HCT116 (cell line): ENCODE measurements at regions not wholly inside any gene's neighbourhood (a gene's known extent, or its start where the extent isn't known, plus 50 kb on each side); places are given as distances from the start of the nearest gene placed in this dataset.

ENCODE experiments used
- ATAC-seq: fragments of 200-7000 bp; cut with Tn5 transposase; 2 replicates; pipeline ENCODE4 v1.9.1; 2020; ENCODE audit warnings: mild to moderate bottlenecking, moderate library complexity
- BruUV-seq: library from RNA; stranded (reverse); fragments of 400-500 nt; replicated peaks from 2 replicates; lab custom pipeline; 2021; lab: Mats Ljungman, UMichigan
- CTCF ChIA-PET: fragments of 300-600 bp; sonication (Branson Sonifier 250); formaldehyde crosslinking; loops from one replicate; lab custom pipeline; 2021; ENCODE audit warnings: antibody characterized with exemption; lab: Charles Lee
- POLR2A ChIA-PET: fragments of 300-600, 350-600 bp; sonication (Branson Sonifier 250); formaldehyde crosslinking; loops from one replicate; lab custom pipeline; 2021; ENCODE audit warnings: antibody characterized with exemption; lab: Charles Lee
- RAD21 ChIA-PET, 2 experiments: fragments of 300-600 bp; sonication (Branson Sonifier 250); formaldehyde crosslinking; loops; one replicate each; lab custom pipeline; 2023; ENCODE audit warnings: low total read pairs in 2 of 2; ENCODE audit not compliant: uncharacterized antibody in 2 of 2, unreplicated experiment in 2 of 2, low non-redundant PET in 1 of 2; lab: Charles Lee
- DNase-seq: peaks from one replicate; pipeline ENCODE4 v3.0.0-alpha.2; 2010; ENCODE audit warnings: low read depth, low spot score
- H2AFZ ChIP-seq: fragments of 200-600 bp; shearing (Covaris generic), sonication (generic); 2 replicates; pipeline ENCODE4 v1.6.1; 2017; ENCODE audit warnings: low read depth, mixed run types, mixed read lengths, antibody characterized with exemption, low read length; ENCODE audit not compliant: poor library complexity, severe bottlenecking
- H3K27ac ChIP-seq: 2 replicates; pipeline ENCODE4 v1.5.1; 2012; ENCODE audit warnings: low read depth, low read length
- H3K27me3 ChIP-seq: fragments of 200-600 bp; sonication (generic); 2 replicates; pipeline ENCODE4 v1.6.1; 2016; ENCODE audit warnings: mixed run types, low read length, mixed read lengths; ENCODE audit not compliant: insufficient read depth
- H3K36me3 ChIP-seq, 2 experiments: fragments of 200-500 bp in 1 of 2; fragments of 200-600 bp in 1 of 2; sonication (Bioruptor generic) in 1 of 2; sonication (generic) in 1 of 2; 2 replicates each; pipeline versions ENCODE4 v1.5.1 to v1.6.1; 2014 to 2016; ENCODE audit warnings: low read length in 2 of 2, inconsistent platforms in 1 of 2, mixed read lengths in 1 of 2, mixed run types in 1 of 2; ENCODE audit not compliant: insufficient read depth in 2 of 2, control insufficient read depth in 1 of 2
- H3K4me1 ChIP-seq, 2 experiments: fragments of 200-600 bp in 1 of 2; sonication (generic) in 1 of 2; 2 replicates each; pipeline versions ENCODE4 v1.5.1 to v1.6.1; 2012 to 2017; ENCODE audit warnings: low read length in 2 of 2, inconsistent platforms in 1 of 2, mild to moderate bottlenecking in 1 of 2, mixed read lengths in 1 of 2, mixed run types in 1 of 2, moderate library complexity in 1 of 2; ENCODE audit not compliant: insufficient read depth in 2 of 2, control insufficient read depth in 1 of 2
- H3K4me2 ChIP-seq: fragments of 200-600 bp; sonication (generic); 2 replicates; pipeline ENCODE4 v1.6.1; 2017; ENCODE audit warnings: mixed run types, low read length, mixed read lengths
- H3K4me3 ChIP-seq, 2 experiments: fragments of 200-600 bp in 1 of 2; sonication (generic) in 1 of 2; replicated peaks in 1 of 2; 2 replicates each; pipeline ENCODE4 v1.5.1; 2011 to 2016; ENCODE audit warnings: low read length in 2 of 2, control low read depth in 1 of 2, low read depth in 1 of 2, mild to moderate bottlenecking in 1 of 2, mixed read lengths in 1 of 2, mixed run types in 1 of 2
- H3K79me2 ChIP-seq: fragments of 200-600 bp; sonication (generic); 2 replicates; pipeline ENCODE4 v1.6.1; 2017; ENCODE audit warnings: mild to moderate bottlenecking, mixed run types, low read length, moderate library complexity, mixed read lengths; ENCODE audit not compliant: insufficient read depth
- H3K9ac ChIP-seq: fragments of 200-600 bp; sonication (generic); 2 replicates; pipeline ENCODE4 v1.6.1; 2016; ENCODE audit warnings: low read length, mixed read lengths
- H3K9me2 ChIP-seq: fragments of 200-600 bp; sonication (generic), shearing (Covaris generic); 2 replicates; pipeline ENCODE4 v1.6.1; 2017; ENCODE audit warnings: mixed run types, mild to moderate bottlenecking, moderate library complexity; ENCODE audit not compliant: insufficient read depth
- H3K9me3 ChIP-seq, 2 experiments: fragments of 200-500 bp in 1 of 2; fragments of 200-600 bp in 1 of 2; sonication (Bioruptor generic) in 1 of 2; sonication (generic) in 1 of 2; 2 replicates each; pipeline ENCODE4 v1.6.1; 2014 to 2017; ENCODE audit warnings: low read length in 2 of 2, mixed read lengths in 2 of 2, inconsistent platforms in 1 of 2, low read depth in 1 of 2, mild to moderate bottlenecking in 1 of 2, mixed run types in 1 of 2, moderate library complexity in 1 of 2; ENCODE audit not compliant: control insufficient read depth in 1 of 2, insufficient read depth in 1 of 2
- H4K20me1 ChIP-seq: fragments of 200-600 bp; sonication (generic), shearing (Covaris generic); 2 replicates; pipeline ENCODE4 v1.6.1; 2017; ENCODE audit warnings: mixed run types, mild to moderate bottlenecking, moderate library complexity; ENCODE audit not compliant: insufficient read depth
- CBX3 ChIP-seq: IDR thresholded peaks from 2 replicates; pipeline ENCODE4 v1.6.1; 2012; ENCODE audit warnings: low read depth
- EGR1 ChIP-seq: IDR thresholded peaks from 2 replicates; pipeline ENCODE4 v1.6.1; 2012; ENCODE audit warnings: low read depth
- ELF1 ChIP-seq: IDR thresholded peaks from 2 replicates; pipeline ENCODE4 v1.6.1; 2012; ENCODE audit warnings: low read depth, borderline replicate concordance
- EZH2phosphoT487 ChIP-seq: fragments of 200-600 bp; IDR thresholded peaks from 2 replicates; pipeline ENCODE4 v1.6.1; 2018; ENCODE audit warnings: antibody characterized with exemption, borderline replicate concordance
- POLR2A ChIP-seq: IDR thresholded peaks from 2 replicates; pipeline ENCODE4 v1.7.0; 2011; ENCODE audit warnings: borderline replicate concordance; ENCODE audit not compliant: insufficient read depth, insufficient read length; ENCODE audit errors: extremely low read depth
- RAD21 ChIP-seq: IDR thresholded peaks from 2 replicates; pipeline ENCODE4 v1.6.1; 2012; ENCODE audit warnings: low read depth, mild to moderate bottlenecking
- SIN3A ChIP-seq: IDR thresholded peaks from 2 replicates; pipeline ENCODE4 v1.6.1; 2012; ENCODE audit warnings: low read depth
- SP1 ChIP-seq: IDR thresholded peaks from 2 replicates; pipeline ENCODE4 v1.6.1; 2012; ENCODE audit warnings: low read depth
- SRF ChIP-seq: IDR thresholded peaks from 2 replicates; pipeline ENCODE4 v1.6.1; 2012; ENCODE audit warnings: low read depth
- YY1 ChIP-seq: IDR thresholded peaks from 2 replicates; pipeline ENCODE4 v1.6.1; 2011; ENCODE audit warnings: low read length, low read depth, moderate library complexity, mild to moderate bottlenecking; ENCODE audit not compliant: insufficient replicate concordance; ENCODE audit errors: extremely low read depth
- ZFX ChIP-seq: fragments of 450-650 bp; IDR thresholded peaks from 2 replicates; pipeline ENCODE4 v1.6.1; 2017
- ZNF274 ChIP-seq: fragments of 200-500 bp; sonication (Bioruptor generic); IDR thresholded peaks from 2 replicates; pipeline ENCODE4 v1.6.1; 2014; ENCODE audit warnings: mild to moderate bottlenecking, low read depth, low read length, inconsistent platforms
- intact Hi-C: fragments of 100-400 bp; cut with micrococcal nuclease; formaldehyde crosslinking; loops from 2 replicates; pipeline ENCODE4 v1.10.0; 2022
- TF ChIP-seq, protein P1 (sequence below): IDR thresholded peaks from 2 replicates; pipeline ENCODE4 v1.6.1; 2012
- TF ChIP-seq, protein P2 (sequence below): IDR thresholded peaks from 2 replicates; pipeline ENCODE4 v1.6.1; 2012
- TF ChIP-seq, protein P3 (sequence below): IDR thresholded peaks from 2 replicates; pipeline ENCODE4 v1.6.1; 2011; ENCODE audit warnings: mild to moderate bottlenecking, low read length, moderate library complexity; ENCODE audit not compliant: insufficient replicate concordance; ENCODE audit errors: extremely low read depth

DNA sequence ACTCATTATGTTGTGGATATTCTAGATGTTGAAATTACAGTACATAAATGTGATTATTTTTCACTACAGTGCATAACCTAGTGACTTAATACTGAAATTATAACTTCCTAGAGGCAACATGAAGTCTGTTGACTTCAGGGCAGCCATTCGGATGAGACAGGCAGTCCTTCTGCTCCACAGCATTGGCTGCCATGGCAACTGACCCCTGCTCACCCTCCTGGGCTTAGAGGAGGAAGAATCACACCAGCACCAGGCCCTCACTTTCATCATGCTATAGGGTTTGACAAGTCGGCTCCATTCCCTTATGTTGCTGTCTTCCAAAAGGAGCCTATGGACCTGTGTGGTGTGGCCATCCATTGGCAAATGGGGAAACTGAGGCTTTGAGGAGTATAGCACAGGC lies 233.5 kb upstream of the TMEM132C start:
- Histone ChIP-seq H3K27ac (no peak overlapping the region), H3K79me2 (no peaks in the 10 kb centered on the region), H4K20me1 (no peaks in the 10 kb centered on the region), H3K9me2 (no peaks in the 10 kb centered on the region), H3K36me3 (no peaks in the 10 kb centered on the region), H3K27me3 (no peaks in the 10 kb centered on the region), H3K4me3 (no peak overlapping the region), H2AFZ (no peak overlapping the region), H3K9ac (no peak overlapping the region), H3K4me1 (no peaks in the 10 kb centered on the region), H3K9me3 (peaks cover 9 to 15% of the 10 kb centered on the region in 2 experiments; a peak in 2 of 4 replicates), H3K4me2 (no peak overlapping the region)
- no peak for TF ChIP-seq CBX3
- no peak for TF ChIP-seq ZNF274
- TF ChIP-seq, protein P1, sequence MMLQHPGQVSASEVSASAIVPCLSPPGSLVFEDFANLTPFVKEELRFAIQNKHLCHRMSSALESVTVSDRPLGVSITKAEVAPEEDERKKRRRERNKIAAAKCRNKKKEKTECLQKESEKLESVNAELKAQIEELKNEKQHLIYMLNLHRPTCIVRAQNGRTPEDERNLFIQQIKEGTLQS, result no peak
- no peak for TF ChIP-seq SIN3A
- TF ChIP-seq SP1, result no peak
- no peak for TF ChIP-seq YY1
- TF ChIP-seq ELF1, result no peak
- TF ChIP-seq, protein P2, sequence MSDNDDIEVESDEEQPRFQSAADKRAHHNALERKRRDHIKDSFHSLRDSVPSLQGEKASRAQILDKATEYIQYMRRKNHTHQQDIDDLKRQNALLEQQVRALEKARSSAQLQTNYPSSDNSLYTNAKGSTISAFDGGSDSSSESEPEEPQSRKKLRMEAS, result no peak
- TF ChIP-seq POLR2A, result no peak
- no peak for TF ChIP-seq EGR1
- TF ChIP-seq RAD21, result no peak
- TF ChIP-seq EZH2phosphoT487, result no peak
- TF ChIP-seq ZFX, result no peak
- TF ChIP-seq, protein P3, sequence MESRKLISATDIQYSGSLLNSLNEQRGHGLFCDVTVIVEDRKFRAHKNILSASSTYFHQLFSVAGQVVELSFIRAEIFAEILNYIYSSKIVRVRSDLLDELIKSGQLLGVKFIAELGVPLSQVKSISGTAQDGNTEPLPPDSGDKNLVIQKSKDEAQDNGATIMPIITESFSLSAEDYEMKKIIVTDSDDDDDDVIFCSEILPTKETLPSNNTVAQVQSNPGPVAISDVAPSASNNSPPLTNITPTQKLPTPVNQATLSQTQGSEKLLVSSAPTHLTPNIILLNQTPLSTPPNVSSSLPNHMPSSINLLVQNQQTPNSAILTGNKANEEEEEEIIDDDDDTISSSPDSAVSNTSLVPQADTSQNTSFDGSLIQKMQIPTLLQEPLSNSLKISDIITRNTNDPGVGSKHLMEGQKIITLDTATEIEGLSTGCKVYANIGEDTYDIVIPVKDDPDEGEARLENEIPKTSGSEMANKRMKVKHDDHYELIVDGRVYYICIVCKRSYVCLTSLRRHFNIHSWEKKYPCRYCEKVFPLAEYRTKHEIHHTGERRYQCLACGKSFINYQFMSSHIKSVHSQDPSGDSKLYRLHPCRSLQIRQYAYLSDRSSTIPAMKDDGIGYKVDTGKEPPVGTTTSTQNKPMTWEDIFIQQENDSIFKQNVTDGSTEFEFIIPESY, result no peak
- no peak for TF ChIP-seq SRF
- RAD21 ChIA-PET, result no interaction called here
- POLR2A ChIA-PET, result no interaction called here
- intact Hi-C loops, result no loop called here
- DNase-seq (no peak), ATAC-seq (no peak)
- CTCF ChIA-PET, result no interaction called here
- BruUV-seq, result no TSS peak
